ENCODE measurements at regions not wholly inside any gene's neighbourhood (a gene's known extent, or its start where the extent isn't known, plus 50 kb on each side); places are given as distances from the start of the nearest gene placed in this dataset.

DNA sequence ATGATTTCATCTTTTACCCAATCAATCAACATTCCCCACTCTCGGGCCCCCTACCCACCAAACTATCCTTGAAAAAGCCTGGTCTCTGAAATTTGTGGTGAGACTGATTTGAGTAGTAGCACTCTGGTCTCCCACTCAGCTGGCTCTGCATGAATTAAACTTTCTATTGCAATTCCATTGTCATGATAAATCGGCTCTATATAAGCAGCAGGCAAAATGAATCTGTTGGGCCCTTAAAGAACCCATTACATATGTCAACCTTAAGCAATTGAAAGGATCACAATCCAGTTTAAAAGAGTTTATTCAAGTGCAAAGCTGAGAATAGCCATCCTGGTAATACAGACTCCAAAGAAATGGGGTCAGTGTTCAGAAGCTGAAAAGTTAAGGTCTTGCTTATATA, 68.2 kb downstream of the NEURL3 start:
- H3K4me2 ChIP-seq (ENCODE audit: insufficient read depth, low read length): no peak overlapping the region
- POLR2A ChIA-PET: no interaction called here
- in situ Hi-C loops (cut with MboI): no loop called here
- intact Hi-C loops (cut with micrococcal nuclease): no loop called here
- H2AFZ ChIP-seq (ENCODE audit: low read depth, low read length): no peak overlapping the region
- no TSS peak for BruUV-seq (replicated peaks)
- H3K9ac ChIP-seq (ENCODE audit: insufficient read depth in 1 of 2, low read depth in 2 of 2, low read length in 2 of 2): no peak overlapping the region
- H3K9me1 ChIP-seq (ENCODE audit: control insufficient read depth, insufficient read depth, low read length): no peaks in the 10 kb centered on the region
- no peaks in the 10 kb centered on the region for H4K20me1 ChIP-seq (replicated peaks; ENCODE audit: control insufficient read depth, insufficient read depth, low read length)
- no peak overlapping the region for H3K4me3 ChIP-seq
- no peaks in the 10 kb centered on the region for H3K36me3 ChIP-seq (ENCODE audit: control insufficient read depth, insufficient read depth, low read length)
- CTCF ChIA-PET (ENCODE audit: low intra/inter-chr PET ratio): no interaction called here
- 0% methylated on average over 2 of the region's 2 CpGs for WGBS (ENCODE audit: insufficient coverage, low coverage, missing lambda C conversion rate)
- H3K27me3 ChIP-seq (ENCODE audit: control insufficient read depth in 2 of 2, insufficient read depth in 2 of 2, low read length in 2 of 2): no peaks in the 10 kb centered on the region; a peak in 1 of 5 replicates
- no peak for FAIRE-seq
- no peak for TF ChIP-seq SREBF2 (CRISPR knock-in tag; IDR thresholded peaks at IDR 0.05)
- TF ChIP-seq BRCA1 (IDR thresholded peaks at IDR 0.05): no peak
- TF ChIP-seq BRCA1 (CRISPR knock-in tag; IDR thresholded peaks at IDR 0.05): no peak
- no peaks in the 10 kb centered on the region for H3K9me3 ChIP-seq (replicated peaks; ENCODE audit: control insufficient read depth, insufficient read depth, low read depth, low read length)
- no peaks in the 10 kb centered on the region for H3K4me1 ChIP-seq (replicated peaks in 1 of 2; ENCODE audit: control insufficient read depth in 2 of 2, insufficient read depth in 2 of 2, low read length in 2 of 2)
- no peak overlapping the region for H3K27ac ChIP-seq (ENCODE audit: extremely low read depth, low read depth, low read length)
- ATAC-seq: no peak
- DNase-seq (ENCODE audit: extremely low read depth in 1 of 4, low spot score in 3 of 4): no peak
- no peaks in the 10 kb centered on the region for H3K79me2 ChIP-seq (ENCODE audit: control insufficient read depth, insufficient read depth, low read length)

DNA sequence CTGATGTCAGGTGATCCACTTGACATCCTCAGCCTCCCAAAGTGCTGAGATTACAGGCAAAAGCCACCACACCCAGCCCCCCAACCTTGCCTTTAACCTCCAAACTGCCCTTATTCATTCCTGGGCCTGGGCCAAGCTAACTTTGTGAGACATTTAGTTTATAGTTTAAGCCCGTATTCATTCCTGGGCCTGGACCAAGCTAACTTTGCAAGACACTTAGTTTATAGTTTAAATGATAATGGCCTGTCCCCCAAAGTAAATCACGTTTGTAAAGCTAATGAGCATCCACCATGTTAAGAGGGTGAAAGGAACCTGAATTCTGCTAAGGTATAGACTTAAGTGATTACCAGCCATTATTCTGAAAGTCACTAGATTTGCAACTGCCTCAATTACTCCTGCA, 68.7 kb downstream of the NEURL3 start:
- H3K27me3 ChIP-seq (ENCODE audit: control insufficient read depth in 2 of 2, insufficient read depth in 2 of 2, low read length in 2 of 2): no peaks in the 10 kb centered on the region; a peak in 1 of 5 replicates
- ChIA-PET CTCF (ENCODE audit: low intra/inter-chr PET ratio) (no interaction called here), POLR2A (interaction anchor here (0.7 to 1.0 kb wide), 2 partner anchors 9 to 16 kb away, joined by 3 read pairs; no protein-coding TSS in a partner anchor)
- H2AFZ ChIP-seq (ENCODE audit: low read depth, low read length): no peak overlapping the region
- H4K20me1 ChIP-seq (replicated peaks; ENCODE audit: control insufficient read depth, insufficient read depth, low read length): no peaks in the 10 kb centered on the region
- no peak overlapping the region for H3K27ac ChIP-seq (ENCODE audit: extremely low read depth, low read depth, low read length)
- DNase-seq (ENCODE audit: extremely low read depth in 1 of 4, low spot score in 3 of 4) (no peak), FAIRE-seq (no peak), ATAC-seq (no peak)
- H3K79me2 ChIP-seq (ENCODE audit: control insufficient read depth, insufficient read depth, low read length): no peaks in the 10 kb centered on the region
- H3K4me1 ChIP-seq (replicated peaks in 1 of 2; ENCODE audit: control insufficient read depth in 2 of 2, insufficient read depth in 2 of 2, low read length in 2 of 2): no peaks in the 10 kb centered on the region
- no peaks in the 10 kb centered on the region for H3K9me1 ChIP-seq (ENCODE audit: control insufficient read depth, insufficient read depth, low read length)
- no peaks in the 10 kb centered on the region; the same call in 1 of the 2 replicates for H3K9me3 ChIP-seq (replicated peaks; ENCODE audit: control insufficient read depth, insufficient read depth, low read depth, low read length)
- intact Hi-C loops (cut with micrococcal nuclease) (no loop called here), in situ Hi-C loops (cut with MboI) (no loop called here)
- no peak overlapping the region for H3K4me3 ChIP-seq
- no peak overlapping the region for H3K9ac ChIP-seq (ENCODE audit: insufficient read depth in 1 of 2, low read depth in 2 of 2, low read length in 2 of 2)
- no peak overlapping the region for H3K4me2 ChIP-seq (ENCODE audit: insufficient read depth, low read length)
- 3% methylated on average over 2 of the region's 2 CpGs for WGBS (ENCODE audit: insufficient coverage, low coverage, missing lambda C conversion rate)
- TF ChIP-seq, protein P1, sequence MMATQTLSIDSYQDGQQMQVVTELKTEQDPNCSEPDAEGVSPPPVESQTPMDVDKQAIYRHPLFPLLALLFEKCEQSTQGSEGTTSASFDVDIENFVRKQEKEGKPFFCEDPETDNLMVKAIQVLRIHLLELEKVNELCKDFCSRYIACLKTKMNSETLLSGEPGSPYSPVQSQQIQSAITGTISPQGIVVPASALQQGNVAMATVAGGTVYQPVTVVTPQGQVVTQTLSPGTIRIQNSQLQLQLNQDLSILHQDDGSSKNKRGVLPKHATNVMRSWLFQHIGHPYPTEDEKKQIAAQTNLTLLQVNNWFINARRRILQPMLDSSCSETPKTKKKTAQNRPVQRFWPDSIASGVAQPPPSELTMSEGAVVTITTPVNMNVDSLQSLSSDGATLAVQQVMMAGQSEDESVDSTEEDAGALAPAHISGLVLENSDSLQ (IDR thresholded peaks at IDR 0.05): no peak
- TF ChIP-seq SRSF1 (IDR thresholded peaks at IDR 0.05; ENCODE audit: low read depth, low read length) (no peak), MAFG (tag; conservative IDR thresholded peaks at IDR 0.05) (no peak), CSDE1 (IDR thresholded peaks at IDR 0.05) (no peak), PTBP1 (IDR thresholded peaks at IDR 0.05; ENCODE audit: low read depth, low read length) (no peak), TRIM28 (IDR thresholded peaks at IDR 0.05) (no peak)
- TF ChIP-seq, protein P2, sequence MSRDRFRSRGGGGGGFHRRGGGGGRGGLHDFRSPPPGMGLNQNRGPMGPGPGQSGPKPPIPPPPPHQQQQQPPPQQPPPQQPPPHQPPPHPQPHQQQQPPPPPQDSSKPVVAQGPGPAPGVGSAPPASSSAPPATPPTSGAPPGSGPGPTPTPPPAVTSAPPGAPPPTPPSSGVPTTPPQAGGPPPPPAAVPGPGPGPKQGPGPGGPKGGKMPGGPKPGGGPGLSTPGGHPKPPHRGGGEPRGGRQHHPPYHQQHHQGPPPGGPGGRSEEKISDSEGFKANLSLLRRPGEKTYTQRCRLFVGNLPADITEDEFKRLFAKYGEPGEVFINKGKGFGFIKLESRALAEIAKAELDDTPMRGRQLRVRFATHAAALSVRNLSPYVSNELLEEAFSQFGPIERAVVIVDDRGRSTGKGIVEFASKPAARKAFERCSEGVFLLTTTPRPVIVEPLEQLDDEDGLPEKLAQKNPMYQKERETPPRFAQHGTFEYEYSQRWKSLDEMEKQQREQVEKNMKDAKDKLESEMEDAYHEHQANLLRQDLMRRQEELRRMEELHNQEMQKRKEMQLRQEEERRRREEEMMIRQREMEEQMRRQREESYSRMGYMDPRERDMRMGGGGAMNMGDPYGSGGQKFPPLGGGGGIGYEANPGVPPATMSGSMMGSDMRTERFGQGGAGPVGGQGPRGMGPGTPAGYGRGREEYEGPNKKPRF (IDR thresholded peaks at IDR 0.05; ENCODE audit: low read depth, low read length): no peak
- no TSS peak for BruUV-seq (replicated peaks)
- no peaks in the 10 kb centered on the region for H3K36me3 ChIP-seq (ENCODE audit: control insufficient read depth, insufficient read depth, low read length)
